SK-N-SH treated with all-trans-retinoic acid at 6 μM for 48 hours (cell line): ENCODE measurements at regions not wholly inside any gene's neighbourhood (a gene's known extent, or its start where the extent isn't known, plus 50 kb on each side); places are given as distances from the start of the nearest gene placed in this dataset.

Source experiments
- ARNTL ChIP-seq: fragments of 450-650 bp; formaldehyde crosslinking; IDR thresholded peaks from 2 replicates; pipeline ENCODE4 v1.5.0; 2020; ENCODE audit warnings: low read depth, mild to moderate bottlenecking, moderate library complexity, borderline replicate concordance
- BACH2 ChIP-seq: fragments of 250-450 bp; sonication (Bioruptor Pico); IDR thresholded peaks from 2 replicates; pipeline ENCODE4 v1.9.0; 2021; ENCODE audit warnings: mild to moderate bottlenecking, borderline replicate concordance
- ESRRG ChIP-seq: fragments of 250-450 bp; sonication (Bioruptor Pico); IDR thresholded peaks from 2 replicates; pipeline ENCODE4 v1.6.1; 2021; ENCODE audit warnings: mild to moderate bottlenecking
- ISL1 ChIP-seq: fragments of 250-450 bp; sonication (Bioruptor Pico); IDR thresholded peaks from 2 replicates; pipeline ENCODE4 v2.1.2; 2022; ENCODE audit warnings: mild to moderate bottlenecking, moderate library complexity
- PPARA ChIP-seq: fragments of 250-450 bp; sonication (Bioruptor Pico); IDR thresholded peaks from 2 replicates; pipeline ENCODE4 v1.5.0; 2020; ENCODE audit warnings: mild to moderate bottlenecking, borderline replicate concordance
- TCF4 ChIP-seq: fragments of 250-450 bp; sonication (Bioruptor Pico); IDR thresholded peaks from 2 replicates; pipeline ENCODE4 v1.8.0; 2021; ENCODE audit warnings: mild to moderate bottlenecking, moderate library complexity, borderline replicate concordance
- TOX ChIP-seq: fragments of 250-450 bp; sonication (Bioruptor Pico); IDR thresholded peaks from 2 replicates; pipeline ENCODE4 v1.8.0; 2021; ENCODE audit warnings: mild to moderate bottlenecking, moderate library complexity, borderline replicate concordance
- ZFP3 ChIP-seq: fragments of 250-450 bp; sonication (Bioruptor Pico); IDR thresholded peaks from 2 replicates; pipeline ENCODE4 v1.5.0; 2020; ENCODE audit warnings: mild to moderate bottlenecking, moderate library complexity
- ZFP30 ChIP-seq: fragments of 450-650 bp; formaldehyde crosslinking; IDR thresholded peaks from 2 replicates; pipeline ENCODE4 v1.5.0; 2022; ENCODE audit warnings: mild to moderate bottlenecking, moderate library complexity
- TF ChIP-seq, protein P1 (sequence below): fragments of 250-450 bp; sonication (Bioruptor Pico); IDR thresholded peaks from 2 replicates; pipeline ENCODE4 v1.8.0; 2020; ENCODE audit warnings: mild to moderate bottlenecking, moderate library complexity, borderline replicate concordance

DNA sequence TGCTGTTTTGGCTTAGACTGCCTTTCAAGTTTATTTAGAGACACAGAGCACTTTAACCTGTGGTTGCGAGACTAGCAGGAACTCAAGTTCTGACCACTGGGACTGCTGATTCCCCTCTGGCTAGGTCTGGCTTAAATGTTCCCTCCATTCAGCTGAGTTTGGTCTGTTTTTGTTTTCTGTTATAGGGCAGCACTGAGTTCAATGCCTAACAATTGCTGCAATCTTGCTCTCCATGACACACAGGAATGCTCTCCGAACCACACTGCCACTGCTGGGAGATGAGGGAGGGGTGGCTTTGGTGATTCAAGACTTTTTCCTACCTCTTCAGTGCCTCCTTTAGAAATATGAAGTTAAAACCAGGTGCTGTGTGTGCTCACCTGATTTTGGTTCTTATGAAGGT, 106.3 kb upstream of the EOLA2 start:
- no peak for TF ChIP-seq ISL1 (CRISPR knock-in tag)
- no peak for TF ChIP-seq ARNTL (CRISPR knock-in tag)
- no peak for TF ChIP-seq BACH2
- TF ChIP-seq TOX (CRISPR knock-in tag): no peak
- TF ChIP-seq, protein P1, sequence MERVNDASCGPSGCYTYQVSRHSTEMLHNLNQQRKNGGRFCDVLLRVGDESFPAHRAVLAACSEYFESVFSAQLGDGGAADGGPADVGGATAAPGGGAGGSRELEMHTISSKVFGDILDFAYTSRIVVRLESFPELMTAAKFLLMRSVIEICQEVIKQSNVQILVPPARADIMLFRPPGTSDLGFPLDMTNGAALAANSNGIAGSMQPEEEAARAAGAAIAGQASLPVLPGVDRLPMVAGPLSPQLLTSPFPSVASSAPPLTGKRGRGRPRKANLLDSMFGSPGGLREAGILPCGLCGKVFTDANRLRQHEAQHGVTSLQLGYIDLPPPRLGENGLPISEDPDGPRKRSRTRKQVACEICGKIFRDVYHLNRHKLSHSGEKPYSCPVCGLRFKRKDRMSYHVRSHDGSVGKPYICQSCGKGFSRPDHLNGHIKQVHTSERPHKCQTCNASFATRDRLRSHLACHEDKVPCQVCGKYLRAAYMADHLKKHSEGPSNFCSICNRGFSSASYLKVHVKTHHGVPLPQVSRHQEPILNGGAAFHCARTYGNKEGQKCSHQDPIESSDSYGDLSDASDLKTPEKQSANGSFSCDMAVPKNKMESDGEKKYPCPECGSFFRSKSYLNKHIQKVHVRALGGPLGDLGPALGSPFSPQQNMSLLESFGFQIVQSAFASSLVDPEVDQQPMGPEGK (CRISPR knock-in tag): no peak
- no peak for TF ChIP-seq ZFP3
- TF ChIP-seq PPARA (CRISPR knock-in tag): no peak
- no peak for TF ChIP-seq ESRRG
- no peak for TF ChIP-seq TCF4 (CRISPR knock-in tag)
- TF ChIP-seq ZFP30 (CRISPR knock-in tag): no peak
